ENCODE measurements at regions not wholly inside any gene's neighbourhood (a gene's known extent, or its start where the extent isn't known, plus 50 kb on each side); places are given as distances from the start of the nearest gene placed in this dataset.

GRCh38 chr7:68862261-68862660, 736.0 kb upstream of the AUTS2 start:
- Histone ChIP-seq H3K4me1 (ENCODE audit: control insufficient read depth in 4 of 4, insufficient read depth in 4 of 4, low read length in 3 of 4) (no peaks in the 10 kb centered on the region), H3K36me3 (ENCODE audit: control insufficient read depth in 4 of 4, insufficient read depth in 3 of 4, low read depth in 1 of 4, low read length in 3 of 4) (no peaks in the 10 kb centered on the region), H3K27me3 (ENCODE audit: control insufficient read depth in 4 of 4, insufficient read depth in 4 of 4, low read length in 3 of 4) (no peaks in the 10 kb centered on the region), H3K4me3 (ENCODE audit: low read depth in 1 of 3, low read length in 3 of 3) (no peak overlapping the region), H3K27ac (ENCODE audit: low read depth in 1 of 2, low read length in 2 of 2) (no peak overlapping the region), H3K9me3 (ENCODE audit: control insufficient read depth in 4 of 4, low read length in 3 of 4) (no peaks in the 10 kb centered on the region), H3K9ac (ENCODE audit: low read depth in 1 of 2, low read length in 2 of 2) (no peak overlapping the region)
- WGBS, result 87% methylated on average over 6 of the region's 6 CpGs
- DNase-seq (ENCODE audit: low spot score), result no peak
- TF ChIP-seq FOXA2 (IDR thresholded peaks at IDR 0.05) (no peak), RAD21 (IDR thresholded peaks at IDR 0.05) (no peak), RXRA (IDR thresholded peaks at IDR 0.05) (no peak), FOXA1 (IDR thresholded peaks at IDR 0.05) (no peak), SP1 (IDR thresholded peaks at IDR 0.05) (no peak)

- WGBS, result 83% methylated on average over 4 of the region's 4 CpGs
- H3K9me3 ChIP-seq (ENCODE audit: control insufficient read depth in 4 of 4, low read length in 3 of 4), result no peaks in the 10 kb centered on the region
- no peak overlapping the region for H3K27ac ChIP-seq (ENCODE audit: low read depth in 1 of 2, low read length in 2 of 2)
- no peaks in the 10 kb centered on the region for H3K36me3 ChIP-seq (ENCODE audit: control insufficient read depth in 4 of 4, insufficient read depth in 3 of 4, low read depth in 1 of 4, low read length in 3 of 4)
- no peaks in the 10 kb centered on the region for H3K4me1 ChIP-seq (ENCODE audit: control insufficient read depth in 4 of 4, insufficient read depth in 4 of 4, low read length in 3 of 4)
- no peak for DNase-seq (ENCODE audit: low spot score)
- no peaks in the 10 kb centered on the region for H3K27me3 ChIP-seq (ENCODE audit: control insufficient read depth in 4 of 4, insufficient read depth in 4 of 4, low read length in 3 of 4)
- H3K4me3 ChIP-seq (ENCODE audit: low read depth in 1 of 3, low read length in 3 of 3), result no peak overlapping the region
- no peak for TF ChIP-seq NR2F2 (IDR thresholded peaks at IDR 0.05)
- no peak for TF ChIP-seq JUND (IDR thresholded peaks at IDR 0.05)
- no peak for TF ChIP-seq MAX (IDR thresholded peaks at IDR 0.05)
- TF ChIP-seq, protein P1, sequence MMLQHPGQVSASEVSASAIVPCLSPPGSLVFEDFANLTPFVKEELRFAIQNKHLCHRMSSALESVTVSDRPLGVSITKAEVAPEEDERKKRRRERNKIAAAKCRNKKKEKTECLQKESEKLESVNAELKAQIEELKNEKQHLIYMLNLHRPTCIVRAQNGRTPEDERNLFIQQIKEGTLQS (IDR thresholded peaks at IDR 0.05), result no peak
- no peak for TF ChIP-seq EGR1 (IDR thresholded peaks at IDR 0.05; ENCODE audit: low read depth in 2 of 2)
- TF ChIP-seq YY1 (IDR thresholded peaks at IDR 0.05), result no peak
- TF ChIP-seq HNF4G (IDR thresholded peaks at IDR 0.05), result no peak
- no peak for TF ChIP-seq REST (IDR thresholded peaks at IDR 0.05)
- no peak overlapping the region for H3K9ac ChIP-seq (ENCODE audit: low read depth in 1 of 2, low read length in 2 of 2)
Observed at GRCh38 chr7:68862736-68863135, 735.5 kb upstream of the AUTS2 start.

DNA sequence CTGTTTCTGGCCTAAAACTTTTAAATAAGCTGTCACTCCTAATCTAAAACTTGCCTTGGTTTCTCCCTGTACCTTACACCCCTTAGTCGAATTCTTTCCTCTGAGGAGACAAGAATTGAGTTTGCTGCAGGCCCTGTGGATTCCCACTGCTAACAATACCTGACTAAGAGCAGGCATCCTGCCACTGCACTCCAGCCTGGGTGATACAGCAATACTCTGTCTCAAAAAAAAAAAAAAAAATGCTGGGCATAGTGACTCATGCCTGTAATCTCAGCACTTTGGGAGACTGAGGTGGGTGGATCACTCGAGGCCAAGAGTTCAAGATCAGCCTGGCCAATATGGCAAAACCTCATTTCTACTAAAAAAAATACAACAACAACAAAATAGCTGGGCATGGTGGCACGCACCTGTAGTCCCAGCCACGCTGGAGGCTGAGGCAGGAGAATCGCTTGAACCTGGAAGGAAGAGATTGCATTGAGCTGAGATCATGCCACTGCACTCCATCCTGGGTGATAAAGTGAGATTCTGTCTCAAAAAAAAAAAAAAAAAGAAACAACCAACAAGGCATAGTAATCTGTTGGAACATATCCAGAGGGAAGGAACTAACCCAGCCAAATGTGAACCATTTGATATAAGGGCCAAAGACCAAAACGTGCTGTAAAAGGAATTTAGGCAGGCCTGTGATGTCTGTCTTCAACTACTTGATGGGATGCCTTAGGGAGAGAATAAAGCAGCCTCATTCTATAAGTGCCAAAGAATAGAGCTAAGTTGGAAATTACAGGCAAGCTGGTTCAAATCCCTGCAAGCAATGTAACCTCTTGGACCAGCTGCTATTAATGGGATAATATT, 732.7 kb upstream of the AUTS2 start:
- H3K9ac ChIP-seq (ENCODE audit: low read depth in 1 of 2, low read length in 2 of 2), result no peak overlapping the region
- no peak for DNase-seq (ENCODE audit: low spot score)
- no peak overlapping the region for H3K27ac ChIP-seq (ENCODE audit: low read depth in 1 of 2, low read length in 2 of 2)
- no peaks in the 10 kb centered on the region for H3K9me3 ChIP-seq (ENCODE audit: control insufficient read depth in 4 of 4, low read length in 3 of 4)
- no peak overlapping the region for H3K4me3 ChIP-seq (ENCODE audit: low read depth in 1 of 3, low read length in 3 of 3)
- TF ChIP-seq RXRA (IDR thresholded peaks at IDR 0.05) (no peak), JUND (IDR thresholded peaks at IDR 0.05) (no peak), GABPA (IDR thresholded peaks at IDR 0.05 in 1 of 2, conservative IDR thresholded peaks at IDR 0.05 in 1 of 2) (no peak), TAF1 (conservative IDR thresholded peaks at IDR 0.05) (no peak), HNF4A (conservative IDR thresholded peaks at IDR 0.05) (no peak), HNF4G (IDR thresholded peaks at IDR 0.05) (no peak), RAD21 (IDR thresholded peaks at IDR 0.05) (no peak), SP1 (IDR thresholded peaks at IDR 0.05) (no peak), YY1 (IDR thresholded peaks at IDR 0.05) (no peak)
- TF ChIP-seq, protein P2, sequence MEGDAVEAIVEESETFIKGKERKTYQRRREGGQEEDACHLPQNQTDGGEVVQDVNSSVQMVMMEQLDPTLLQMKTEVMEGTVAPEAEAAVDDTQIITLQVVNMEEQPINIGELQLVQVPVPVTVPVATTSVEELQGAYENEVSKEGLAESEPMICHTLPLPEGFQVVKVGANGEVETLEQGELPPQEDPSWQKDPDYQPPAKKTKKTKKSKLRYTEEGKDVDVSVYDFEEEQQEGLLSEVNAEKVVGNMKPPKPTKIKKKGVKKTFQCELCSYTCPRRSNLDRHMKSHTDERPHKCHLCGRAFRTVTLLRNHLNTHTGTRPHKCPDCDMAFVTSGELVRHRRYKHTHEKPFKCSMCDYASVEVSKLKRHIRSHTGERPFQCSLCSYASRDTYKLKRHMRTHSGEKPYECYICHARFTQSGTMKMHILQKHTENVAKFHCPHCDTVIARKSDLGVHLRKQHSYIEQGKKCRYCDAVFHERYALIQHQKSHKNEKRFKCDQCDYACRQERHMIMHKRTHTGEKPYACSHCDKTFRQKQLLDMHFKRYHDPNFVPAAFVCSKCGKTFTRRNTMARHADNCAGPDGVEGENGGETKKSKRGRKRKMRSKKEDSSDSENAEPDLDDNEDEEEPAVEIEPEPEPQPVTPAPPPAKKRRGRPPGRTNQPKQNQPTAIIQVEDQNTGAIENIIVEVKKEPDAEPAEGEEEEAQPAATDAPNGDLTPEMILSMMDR (IDR thresholded peaks at IDR 0.05; ENCODE audit: low read depth, low read length, missing input control), result no peak
- WGBS, result 71% methylated on average over 6 of the region's 6 CpGs
- H3K27me3 ChIP-seq (ENCODE audit: control insufficient read depth in 4 of 4, insufficient read depth in 4 of 4, low read length in 3 of 4), result no peaks in the 10 kb centered on the region
- H3K36me3 ChIP-seq (ENCODE audit: control insufficient read depth in 4 of 4, insufficient read depth in 3 of 4, low read depth in 1 of 4, low read length in 3 of 4), result no peaks in the 10 kb centered on the region
- H3K4me1 ChIP-seq (ENCODE audit: control insufficient read depth in 4 of 4, insufficient read depth in 4 of 4, low read length in 3 of 4), result no peaks in the 10 kb centered on the region
